HG03135 (cell line): ENCODE measurements at regions not wholly inside any gene's neighbourhood (a gene's known extent, or its start where the extent isn't known, plus 50 kb on each side); places are given as distances from the start of the nearest gene placed in this dataset.

ENCODE experiments used
- ATAC-seq: cut with Tn5 transposase; IDR thresholded peaks from one replicate; pipeline ENCODE4 v1.9.1; 2021; ENCODE audit warnings: mild to moderate bottlenecking, moderate library complexity; ENCODE audit not compliant: unreplicated experiment

DNA sequence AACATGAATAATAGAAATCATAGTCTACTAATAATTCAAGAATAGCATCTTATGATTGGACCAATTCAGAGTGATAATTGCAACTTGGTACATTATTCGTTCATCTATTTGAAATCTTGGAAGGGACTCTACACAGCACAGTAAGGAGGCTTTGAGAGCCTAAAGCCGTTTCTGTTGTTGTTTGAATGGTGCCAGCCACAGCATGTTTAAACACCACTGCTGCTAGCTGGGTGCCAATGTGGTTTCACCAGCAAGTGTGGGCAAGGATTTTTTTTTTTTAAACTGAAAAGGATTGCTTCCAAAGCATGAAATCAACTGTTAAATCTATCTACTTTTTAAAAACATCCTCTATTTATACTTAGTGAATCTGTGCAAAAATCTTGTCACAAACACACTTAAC lies 253.9 kb upstream of the MAP3K1 start:
- ATAC-seq, result no peak

GRCh38 chr5:56558131-56558745 lies 257.1 kb upstream of the MAP3K1 start:
- ATAC-seq, result no peak

- ATAC-seq, result no peak
These were observed 258.2 kb upstream of the MAP3K1 start for GRCh38 chr5:56557198-56557597.

GRCh38 chr5:56552612-56553268 lies 262.6 kb upstream of the MAP3K1 start:
- no peak for ATAC-seq

GRCh38 chr5:56550227-56550626 lies 265.1 kb upstream of the MAP3K1 start:
- no peak for ATAC-seq

DNA sequence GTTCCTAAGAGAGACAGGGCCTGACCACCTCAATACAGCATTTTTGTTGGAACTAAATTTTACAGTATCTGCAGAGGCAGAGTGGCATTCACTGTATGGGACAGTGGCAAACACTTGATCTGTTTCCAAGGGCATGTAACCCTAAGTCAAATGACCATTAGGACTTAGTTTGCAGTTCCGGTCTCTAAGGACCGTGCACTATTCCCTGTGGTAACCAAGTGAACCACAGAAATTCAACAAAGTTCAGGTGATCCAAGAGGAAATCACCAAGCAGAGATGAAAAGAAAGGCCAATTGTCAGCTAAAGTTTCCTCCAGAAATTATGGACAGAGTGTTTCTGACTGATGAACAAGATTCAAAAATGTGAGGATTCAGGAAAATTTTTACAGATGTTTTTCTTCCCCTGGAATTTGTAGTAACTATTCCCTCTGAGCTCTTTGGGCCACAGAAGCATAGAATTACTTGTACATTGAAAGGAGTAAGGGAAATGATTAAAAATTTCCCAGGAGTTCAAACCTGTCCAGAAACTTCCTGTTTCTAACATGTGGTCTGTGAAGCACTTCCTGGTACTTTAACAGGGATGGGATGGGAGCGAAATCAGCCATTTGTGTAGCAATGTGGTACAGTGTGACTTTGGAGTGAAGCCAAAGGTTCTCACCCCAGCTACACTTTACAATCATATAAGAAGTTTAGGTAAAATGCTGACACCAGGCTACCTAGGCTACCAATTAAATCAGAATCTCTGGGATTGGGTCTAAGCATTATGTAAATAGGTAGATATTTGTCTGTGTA lies 266.1 kb upstream of the MAP3K1 start:
- ATAC-seq, result no peak

DNA sequence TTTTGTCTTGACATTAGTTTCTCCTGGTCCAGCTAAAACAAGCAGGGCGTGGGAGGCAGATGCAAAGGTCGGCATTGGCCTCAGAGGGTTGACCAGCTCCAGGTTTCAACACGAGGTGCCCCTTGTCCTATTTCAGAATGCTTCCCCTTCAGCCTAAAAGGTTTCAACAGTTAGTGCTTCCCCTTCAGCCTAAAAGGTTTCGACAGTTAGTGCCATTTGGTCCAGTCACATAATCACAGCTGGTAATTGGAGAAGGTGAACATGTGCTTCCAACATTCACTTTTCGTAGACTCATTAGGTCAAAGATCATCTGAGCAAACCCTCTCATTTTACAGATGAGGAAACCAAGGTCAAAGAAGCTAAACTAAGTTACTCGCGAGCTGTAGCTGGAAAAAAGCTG lies 270.3 kb upstream of the MAP3K1 start:
- no peak for ATAC-seq

DNA sequence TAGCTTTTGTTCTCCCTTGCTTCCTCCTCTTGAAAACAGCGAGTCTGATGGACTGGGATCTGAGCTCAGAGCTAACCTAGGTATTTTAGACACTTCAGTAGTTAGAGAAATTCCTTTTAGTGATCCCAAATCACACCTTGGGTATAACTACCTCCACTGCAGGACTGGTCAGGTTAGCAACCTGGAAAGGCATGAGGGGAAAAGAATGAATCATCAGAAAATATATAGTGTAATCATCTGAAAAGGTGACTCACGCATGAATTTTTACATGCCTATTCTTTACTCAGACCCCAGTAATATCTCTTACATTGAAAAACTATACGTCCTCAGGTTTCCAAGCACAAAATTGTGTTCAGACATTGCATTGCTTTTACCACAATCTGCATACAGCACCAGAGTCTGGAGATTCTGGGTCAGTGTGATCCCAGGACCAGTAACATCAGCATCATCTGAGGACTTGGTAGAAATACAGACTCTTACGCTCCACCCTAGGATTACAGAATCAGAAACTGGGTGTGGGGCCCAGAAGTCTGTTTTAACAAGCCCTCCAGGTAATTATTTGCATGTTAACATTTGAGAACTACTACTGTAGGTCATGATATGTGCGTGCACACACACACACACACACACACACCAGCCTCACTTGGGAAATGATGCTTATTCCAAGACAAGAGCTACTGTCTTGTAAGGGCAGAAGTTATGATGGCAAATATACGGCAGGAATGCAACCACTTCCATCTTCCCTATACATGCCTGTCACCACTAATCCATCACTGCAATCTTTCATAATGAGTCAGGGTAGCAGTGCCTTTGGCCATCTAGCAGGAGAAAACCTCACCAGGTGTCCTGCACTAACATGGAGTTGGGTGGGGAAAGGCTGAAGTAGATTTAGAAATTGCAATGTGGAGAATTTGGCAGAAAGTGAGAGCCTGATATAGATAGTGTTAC lies 271.6 kb upstream of the MAP3K1 start:
- no peak for ATAC-seq

GRCh38 chr5:56540266-56540665 lies 275.1 kb upstream of the MAP3K1 start:
- no peak for ATAC-seq

DNA sequence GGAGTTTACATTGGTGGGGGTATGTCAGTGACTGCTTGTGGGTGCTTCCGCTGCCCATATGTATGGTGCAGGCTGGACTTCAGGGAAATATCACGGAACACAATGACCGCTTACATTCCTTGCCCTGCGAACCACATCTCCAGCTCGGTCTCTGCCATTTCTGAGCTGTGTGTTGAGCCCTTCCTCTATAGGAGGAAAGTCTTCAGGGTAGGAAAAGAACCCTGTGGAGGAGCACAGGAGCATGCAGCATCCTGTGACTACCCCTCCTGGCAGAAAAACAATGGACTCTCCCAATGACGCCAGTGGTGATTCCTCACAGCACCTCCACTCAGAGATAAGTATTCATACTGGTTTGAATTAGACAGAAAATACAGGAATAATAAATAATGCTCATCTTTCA lies 276.8 kb upstream of the MAP3K1 start:
- no peak for ATAC-seq

GRCh38 chr5:56535347-56535746 lies 280.0 kb upstream of the MAP3K1 start:
- no peak for ATAC-seq

GRCh38 chr5:56534102-56534829 lies 281.1 kb upstream of the MAP3K1 start:
- no peak for ATAC-seq

GRCh38 chr5:56532466-56532865 lies 282.9 kb upstream of the MAP3K1 start:
- ATAC-seq, result no peak

- no peak for ATAC-seq
These were observed 284.7 kb upstream of the MAP3K1 start for GRCh38 chr5:56530626-56531138.

- no peak for ATAC-seq
These were observed 285.5 kb upstream of the MAP3K1 start for GRCh38 chr5:56529666-56530430.

DNA sequence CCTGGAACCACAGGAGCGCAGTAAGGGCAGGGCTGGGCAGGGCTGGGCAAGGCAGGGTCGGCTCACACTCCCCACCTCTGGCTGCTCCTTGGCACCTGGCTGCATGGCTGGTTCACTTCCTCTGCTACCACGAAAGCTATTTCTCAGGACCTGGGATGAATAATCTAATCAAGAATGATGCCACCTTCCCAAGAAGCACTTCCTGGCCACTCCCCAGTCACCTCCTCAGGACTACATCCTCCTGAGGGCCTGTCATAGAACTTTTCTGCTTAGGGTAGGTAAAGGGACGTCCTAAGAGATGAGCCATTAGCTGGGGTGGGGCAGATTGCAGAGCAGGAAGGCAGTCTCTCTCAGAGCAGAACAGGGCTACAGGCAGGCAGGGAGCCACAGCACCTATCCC lies 288.2 kb upstream of the MAP3K1 start:
- no peak for ATAC-seq

- ATAC-seq, result no peak
These were observed 290.2 kb upstream of the MAP3K1 start for GRCh38 chr5:56525113-56525512.

GRCh38 chr5:56523790-56524575 lies 290.9 kb upstream of the ANKRD55 start:
- ATAC-seq, result no peak

DNA sequence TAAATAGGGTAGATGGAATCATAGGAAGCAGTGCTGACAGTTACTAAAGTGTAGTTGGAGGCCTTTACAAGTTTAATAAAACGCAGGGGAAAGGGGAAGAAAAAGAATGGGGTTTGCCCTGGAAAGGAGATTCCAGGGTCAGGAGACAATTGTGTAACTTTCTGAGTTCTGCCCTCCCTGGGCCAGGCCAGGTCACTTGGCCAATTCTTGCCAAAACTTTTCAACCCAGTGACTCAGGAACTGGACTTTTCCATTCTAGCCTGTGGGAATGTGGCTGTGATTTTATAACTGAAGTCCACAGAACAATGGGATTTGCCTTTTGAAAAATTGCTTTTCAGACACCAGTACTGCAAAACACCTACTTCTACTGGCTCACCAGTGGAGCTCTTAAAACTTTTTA lies 289.8 kb upstream of the ANKRD55 start:
- no peak for ATAC-seq
